EH (cell line): ENCODE measurements at regions not wholly inside any gene's neighbourhood (a gene's known extent, or its start where the extent isn't known, plus 50 kb on each side); places are given as distances from the start of the nearest gene placed in this dataset.
"Not testable (repeated sequence)": the region's sequence is repeated elsewhere in the genome, so short reads cannot be mapped to it uniquely, and the experiment has no call there.

ENCODE experiments used
- DNase-seq: peaks from one replicate; pipeline ENCODE4 v3.0.0-alpha.2; 2015; ENCODE audit warnings: low read depth

- DNase-seq: no peak
These were observed 56.7 kb upstream of the PPP1R12A start for GRCh38 chr12:79991586-79991985.

GRCh38 chr12:79990509-79991338, 55.8 kb upstream of the PPP1R12A start:
- not testable (repeated sequence) for DNase-seq

- peak; percentile 86 for DNase-seq
These were observed 53.5 kb upstream of the PPP1R12A start for GRCh38 chr12:79988368-79988767.

GRCh38 chr12:79987731-79988130, 52.8 kb upstream of the PPP1R12A start:
- no peak for DNase-seq
